GM23338 (cell line): ENCODE measurements at regions not wholly inside any gene's neighbourhood (a gene's known extent, or its start where the extent isn't known, plus 50 kb on each side); places are given as distances from the start of the nearest gene placed in this dataset.

Experiments used
- ATAC-seq: fragments of 200-7000 bp; cut with Tn5 transposase; 3 replicates; pipeline ENCODE4 v1.9.1; 2020
- DNase-seq: peaks from one replicate; pipeline ENCODE4 v3.0.0-alpha.2; 2015; ENCODE audit warnings: low spot score
- H2AFZ ChIP-seq: fragments of 200-600 bp; sonication (generic); 2 replicates; pipeline ENCODE4 v1.8.0; 2016; ENCODE audit warnings: antibody characterized with exemption, mild to moderate bottlenecking, moderate library complexity
- H3F3A ChIP-seq: fragments of 200-600 bp; sonication (generic); replicated peaks from 2 replicates; pipeline ENCODE4 v1.8.0; 2017; ENCODE audit warnings: antibody characterized with exemption, mixed run types, low read depth
- H3K27ac ChIP-seq: fragments of 200-600 bp; sonication (generic); 2 replicates; pipeline ENCODE4 v1.6.1; 2016; ENCODE audit warnings: low read depth
- H3K27me3 ChIP-seq: fragments of 200-600 bp; sonication (generic); 2 replicates; pipeline ENCODE4 v1.8.0; 2016; ENCODE audit warnings: mild to moderate bottlenecking, mixed run types, moderate library complexity; ENCODE audit not compliant: insufficient read depth
- H3K36me3 ChIP-seq: fragments of 200-600 bp; sonication (generic); 2 replicates; pipeline ENCODE4 v1.8.0; 2016; ENCODE audit warnings: mild to moderate bottlenecking; ENCODE audit not compliant: insufficient read depth
- H3K4me1 ChIP-seq: fragments of 200-600 bp; sonication (generic); 2 replicates; pipeline ENCODE4 v1.8.0; 2016; ENCODE audit warnings: mild to moderate bottlenecking, moderate library complexity; ENCODE audit not compliant: insufficient read depth
- H3K4me2 ChIP-seq: fragments of 200-600 bp; sonication (generic); 2 replicates; pipeline ENCODE4 v1.7.1; 2017; ENCODE audit warnings: mixed run types
- H3K4me3 ChIP-seq: fragments of 200-600 bp; sonication (generic); 2 replicates; pipeline ENCODE4 v1.6.1; 2016; ENCODE audit warnings: mixed run types
- H3K79me2 ChIP-seq: fragments of 200-600 bp; sonication (generic); replicated peaks from 2 replicates; pipeline ENCODE4 v1.8.0; 2017; ENCODE audit warnings: mild to moderate bottlenecking; ENCODE audit not compliant: insufficient read depth
- H3K9me2 ChIP-seq: fragments of 200-600 bp; sonication (generic); 2 replicates; pipeline ENCODE4 v1.8.0; 2017; ENCODE audit not compliant: insufficient read depth
- H4K20me1 ChIP-seq: fragments of 200-600 bp; sonication (generic); replicated peaks from 2 replicates; pipeline ENCODE4 v1.8.0; 2017; ENCODE audit warnings: mild to moderate bottlenecking; ENCODE audit not compliant: insufficient read depth
- H3K27ac Mint-ChIP-seq: 2 replicates; pipeline ENCODE4 v1.8.0; 2020; ENCODE audit warnings: inconsistent platforms, mild to moderate bottlenecking, moderate library complexity, mixed read lengths
- H3K27me3 Mint-ChIP-seq: 3 replicates; pipeline ENCODE4 v1.8.0; 2022; ENCODE audit warnings: low read depth, mild to moderate bottlenecking, moderate library complexity, mixed read lengths, inconsistent platforms; ENCODE audit not compliant: insufficient read depth, poor library complexity
- H3K36me3 Mint-ChIP-seq: 3 replicates; pipeline ENCODE4 v1.8.0; 2021; ENCODE audit warnings: low read depth, mild to moderate bottlenecking, inconsistent platforms, moderate library complexity, mixed read lengths
- H3K4me1 Mint-ChIP-seq: 3 replicates; pipeline ENCODE4 v1.8.0; 2020; ENCODE audit warnings: mild to moderate bottlenecking, inconsistent platforms, mixed read lengths
- H3K4me3 Mint-ChIP-seq: 3 replicates; pipeline ENCODE4 v1.8.0; 2021; ENCODE audit warnings: moderate library complexity, mild to moderate bottlenecking, inconsistent platforms, mixed read lengths
- H3K9me3 Mint-ChIP-seq: 3 replicates; pipeline ENCODE4 v1.8.0; 2020; ENCODE audit warnings: moderate library complexity, mild to moderate bottlenecking, inconsistent platforms, mixed read lengths
- CREB1 ChIP-seq: fragments of 250-450 bp; sonication (Bioruptor Pico); IDR thresholded peaks from 2 replicates; pipeline ENCODE4 v1.5.0; 2020; ENCODE audit warnings: low read depth, mild to moderate bottlenecking, moderate library complexity
- EZH2 ChIP-seq: fragments of 200-600 bp; sonication (generic); IDR thresholded peaks from one replicate; pipeline ENCODE4 v1.8.0; 2017; ENCODE audit warnings: antibody characterized with exemption, mild to moderate bottlenecking, low read depth; ENCODE audit not compliant: unreplicated experiment
- POLR2AphosphoS5 ChIP-seq: IDR thresholded peaks from 2 replicates; pipeline ENCODE4 v1.6.1; 2016; ENCODE audit warnings: antibody characterized with exemption, low read depth
- STAT1 ChIP-seq: IDR thresholded peaks from one replicate; pipeline ENCODE4 v1.6.1; 2016; ENCODE audit warnings: antibody characterized with exemption; ENCODE audit not compliant: unreplicated experiment
- ZNF114 ChIP-seq: fragments of 250-450 bp; sonication (Bioruptor Pico); IDR thresholded peaks from 2 replicates; pipeline ENCODE4 v1.5.0; 2020; ENCODE audit warnings: mild to moderate bottlenecking, moderate library complexity
- ZNF331 ChIP-seq: fragments of 250-450 bp; sonication (Bioruptor Pico); IDR thresholded peaks from 2 replicates; pipeline ENCODE4 v1.5.0; 2020; ENCODE audit warnings: low read depth, mild to moderate bottlenecking, moderate library complexity
- TF ChIP-seq, protein P1 (sequence below): IDR thresholded peaks from 2 replicates; pipeline ENCODE4 v1.6.1; 2016; ENCODE audit warnings: antibody characterized with exemption
- TF ChIP-seq, protein P2 (sequence below), 2 experiments: fragments of 200-600 bp in 1 of 2; sonication (generic) in 1 of 2; conservative IDR thresholded peaks; 2 replicates each; pipeline versions ENCODE4 v1.5.1 to v1.6.1; 2016 to 2017; ENCODE audit warnings: antibody characterized with exemption in 2 of 2, low read depth in 2 of 2, mild to moderate bottlenecking in 2 of 2, moderate library complexity in 1 of 2

DNA sequence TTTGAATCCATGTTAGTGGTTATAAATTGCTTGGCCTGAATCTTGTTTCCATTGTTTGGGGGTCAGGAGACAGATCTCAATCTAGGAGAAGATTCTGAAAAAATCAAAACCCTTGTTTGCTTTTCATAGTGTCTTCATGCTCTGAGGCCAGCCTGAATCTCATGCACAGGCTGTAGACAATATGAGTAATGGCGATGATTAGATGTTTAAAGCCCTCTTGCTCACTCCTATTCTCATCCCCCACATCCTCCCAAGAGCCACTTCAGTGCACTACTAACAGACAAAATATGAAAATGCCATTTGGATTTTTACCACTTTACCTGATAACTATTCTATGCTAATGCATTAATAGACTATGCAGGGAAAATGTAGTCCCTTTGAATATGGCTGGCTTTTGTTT lies 129.4 kb downstream of the NUDT12 start:
- ATAC-seq: no peak
- Histone ChIP-seq H3F3A (no peaks in the 10 kb centered on the region), H4K20me1 (no peaks in the 10 kb centered on the region), H3K27ac (no peak overlapping the region), H3K4me2 (no peak overlapping the region), H3K4me1 (no peaks in the 10 kb centered on the region), H3K36me3 (no peaks in the 10 kb centered on the region), H3K27me3 (no peaks in the 10 kb centered on the region), H3K4me3 (no peak overlapping the region), H3K9me2 (no peaks in the 10 kb centered on the region), H3K79me2 (no peaks in the 10 kb centered on the region), H2AFZ (no peak overlapping the region)
- H3K9me3 Mint-ChIP-seq: no peaks in the 10 kb centered on the region
- no peaks in the 10 kb centered on the region for H3K36me3 Mint-ChIP-seq
- no peaks in the 10 kb centered on the region for H3K27me3 Mint-ChIP-seq
- TF ChIP-seq ZNF331 (CRISPR knock-in tag): no peak
- TF ChIP-seq EZH2: no peak
- no peak for TF ChIP-seq STAT1
- TF ChIP-seq, protein P1, sequence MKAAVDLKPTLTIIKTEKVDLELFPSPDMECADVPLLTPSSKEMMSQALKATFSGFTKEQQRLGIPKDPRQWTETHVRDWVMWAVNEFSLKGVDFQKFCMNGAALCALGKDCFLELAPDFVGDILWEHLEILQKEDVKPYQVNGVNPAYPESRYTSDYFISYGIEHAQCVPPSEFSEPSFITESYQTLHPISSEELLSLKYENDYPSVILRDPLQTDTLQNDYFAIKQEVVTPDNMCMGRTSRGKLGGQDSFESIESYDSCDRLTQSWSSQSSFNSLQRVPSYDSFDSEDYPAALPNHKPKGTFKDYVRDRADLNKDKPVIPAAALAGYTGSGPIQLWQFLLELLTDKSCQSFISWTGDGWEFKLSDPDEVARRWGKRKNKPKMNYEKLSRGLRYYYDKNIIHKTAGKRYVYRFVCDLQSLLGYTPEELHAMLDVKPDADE: no peak
- no peak for TF ChIP-seq CREB1
- H3K27ac Mint-ChIP-seq: no peak overlapping the region
- no peak overlapping the region for H3K4me3 Mint-ChIP-seq
- peaks cover 8% of the 10 kb centered on the region; the same call in 2 of the 3 replicates for H3K4me1 Mint-ChIP-seq
- no peak for DNase-seq

DNA sequence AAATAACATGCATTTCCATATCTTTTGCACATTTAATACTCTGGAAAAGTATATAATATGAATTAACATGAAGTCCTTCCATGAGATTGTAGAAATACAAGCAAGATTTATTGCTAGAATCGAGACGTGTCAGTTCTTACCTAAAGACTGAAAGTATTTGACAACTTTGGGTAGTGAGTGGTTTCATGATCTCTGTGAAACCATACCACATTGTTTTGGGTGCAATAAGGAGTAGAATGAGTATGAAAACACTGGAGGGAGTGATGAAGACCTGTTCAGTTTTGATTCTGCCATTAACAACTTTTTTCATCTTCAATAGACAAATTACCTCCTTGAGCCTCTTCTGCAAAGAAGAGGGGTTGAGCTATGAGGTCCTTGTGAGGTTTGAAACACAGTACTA lies 133.7 kb downstream of the NUDT12 start:
- Histone ChIP-seq H3F3A (no peaks in the 10 kb centered on the region), H3K36me3 (no peaks in the 10 kb centered on the region), H3K4me1 (no peaks in the 10 kb centered on the region), H4K20me1 (no peaks in the 10 kb centered on the region), H3K27ac (no peak overlapping the region), H3K9me2 (no peaks in the 10 kb centered on the region; the same call in 1 of the 2 replicates), H3K79me2 (no peaks in the 10 kb centered on the region), H2AFZ (no peak overlapping the region), H3K4me2 (no peak overlapping the region), H3K27me3 (no peaks in the 10 kb centered on the region), H3K4me3 (no peak overlapping the region)
- Mint-ChIP-seq H3K36me3 (no peaks in the 10 kb centered on the region), H3K27me3 (no peaks in the 10 kb centered on the region), H3K9me3 (no peaks in the 10 kb centered on the region), H3K4me1 (peaks cover 8% of the 10 kb centered on the region; the same call in 2 of the 3 replicates), H3K4me3 (no peak overlapping the region), H3K27ac (no peak overlapping the region)
- ATAC-seq (no peak), DNase-seq (no peak)
- TF ChIP-seq ZNF114 (CRISPR knock-in tag) (no peak), EZH2 (no peak), POLR2AphosphoS5 (no peak)
- TF ChIP-seq, protein P2, sequence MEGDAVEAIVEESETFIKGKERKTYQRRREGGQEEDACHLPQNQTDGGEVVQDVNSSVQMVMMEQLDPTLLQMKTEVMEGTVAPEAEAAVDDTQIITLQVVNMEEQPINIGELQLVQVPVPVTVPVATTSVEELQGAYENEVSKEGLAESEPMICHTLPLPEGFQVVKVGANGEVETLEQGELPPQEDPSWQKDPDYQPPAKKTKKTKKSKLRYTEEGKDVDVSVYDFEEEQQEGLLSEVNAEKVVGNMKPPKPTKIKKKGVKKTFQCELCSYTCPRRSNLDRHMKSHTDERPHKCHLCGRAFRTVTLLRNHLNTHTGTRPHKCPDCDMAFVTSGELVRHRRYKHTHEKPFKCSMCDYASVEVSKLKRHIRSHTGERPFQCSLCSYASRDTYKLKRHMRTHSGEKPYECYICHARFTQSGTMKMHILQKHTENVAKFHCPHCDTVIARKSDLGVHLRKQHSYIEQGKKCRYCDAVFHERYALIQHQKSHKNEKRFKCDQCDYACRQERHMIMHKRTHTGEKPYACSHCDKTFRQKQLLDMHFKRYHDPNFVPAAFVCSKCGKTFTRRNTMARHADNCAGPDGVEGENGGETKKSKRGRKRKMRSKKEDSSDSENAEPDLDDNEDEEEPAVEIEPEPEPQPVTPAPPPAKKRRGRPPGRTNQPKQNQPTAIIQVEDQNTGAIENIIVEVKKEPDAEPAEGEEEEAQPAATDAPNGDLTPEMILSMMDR (conservative IDR thresholded peaks at IDR 0.05; ENCODE audit: low read depth in 2 of 2): no peak
- TF ChIP-seq, protein P1: no peak
